GM21825 (cell line): ENCODE measurements at regions not wholly inside any gene's neighbourhood (a gene's known extent, or its start where the extent isn't known, plus 50 kb on each side); places are given as distances from the start of the nearest gene placed in this dataset.
A peak's percentile ranks its signal among the peaks of the same experiment; 100 is the strongest.

ENCODE experiments used
- ATAC-seq: cut with Tn5 transposase; IDR thresholded peaks from one replicate; pipeline ENCODE4 v1.9.1; 2021; ENCODE audit warnings: mild to moderate bottlenecking, moderate library complexity; ENCODE audit not compliant: unreplicated experiment

- peak; percentile 88 for ATAC-seq
Observed at GRCh38 chr7:20021831-20022230, 195.4 kb downstream of the MACC1 start.

- ATAC-seq = no peak
Observed at GRCh38 chr7:20021066-20021465, 196.1 kb downstream of the MACC1 start.

- peak; percentile 53 for ATAC-seq
Observed at GRCh38 chr7:20019757-20020432, 197.3 kb downstream of the MACC1 start.

GRCh38 chr7:20016669-20017068 is 200.5 kb downstream of the MACC1 start:
- no peak for ATAC-seq

GRCh38 chr7:20013536-20013935 is 203.6 kb downstream of the MACC1 start:
- ATAC-seq = no peak

- ATAC-seq = no peak
Observed at GRCh38 chr7:20012100-20012499, 205.1 kb downstream of the MACC1 start.

- ATAC-seq = no peak
Observed at GRCh38 chr7:20010877-20011276, 206.3 kb downstream of the MACC1 start.

- no peak for ATAC-seq
Observed at GRCh38 chr7:20007510-20007909, 209.7 kb downstream of the MACC1 start.

- no peak for ATAC-seq
Observed at GRCh38 chr7:20005081-20005480, 212.1 kb downstream of the MACC1 start.

GRCh38 chr7:19999681-20000080 is 217.5 kb downstream of the MACC1 start:
- ATAC-seq = no peak

GRCh38 chr7:19991936-19992335 is 218.5 kb upstream of the TMEM196 start:
- no peak for ATAC-seq

GRCh38 chr7:19989906-19990305 is 216.5 kb upstream of the TMEM196 start:
- no peak for ATAC-seq

GRCh38 chr7:19988860-19989259 is 215.4 kb upstream of the TMEM196 start:
- no peak for ATAC-seq

GRCh38 chr7:19984231-19984632 is 210.8 kb upstream of the TMEM196 start:
- ATAC-seq = no peak

- ATAC-seq = no peak
Observed at GRCh38 chr7:19982841-19983835, 209.7 kb upstream of the TMEM196 start.

- ATAC-seq = no peak
Observed at GRCh38 chr7:19973581-19973980, 200.2 kb upstream of the TMEM196 start.

GRCh38 chr7:19972876-19973275 is 199.5 kb upstream of the TMEM196 start:
- ATAC-seq = no peak

GRCh38 chr7:19971956-19972355 is 198.5 kb upstream of the TMEM196 start:
- no peak for ATAC-seq

GRCh38 chr7:19970514-19970913 is 197.1 kb upstream of the TMEM196 start:
- ATAC-seq = no peak

- no peak for ATAC-seq
Observed at GRCh38 chr7:19969859-19970493, 196.6 kb upstream of the TMEM196 start.

- no peak for ATAC-seq
Observed at GRCh38 chr7:19964246-19964645, 190.8 kb upstream of the TMEM196 start.

GRCh38 chr7:19963695-19964094 is 190.3 kb upstream of the TMEM196 start:
- no peak for ATAC-seq
